SK-N-SH (cell line): ENCODE measurements at regions not wholly inside any gene's neighbourhood (a gene's known extent, or its start where the extent isn't known, plus 50 kb on each side); places are given as distances from the start of the nearest gene placed in this dataset.

Experiments
- ELF1 ChIP-seq: IDR thresholded peaks from 2 replicates; pipeline ENCODE4 v1.4.0; 2012
- EP300 ChIP-seq, 2 experiments: IDR thresholded peaks; 2 replicates each; pipeline versions ENCODE4 v1.4.0 to v1.6.1; 2012; ENCODE audit warnings: borderline replicate concordance in 1 of 2, low read depth in 1 of 2, low read length in 1 of 2
- EZH2phosphoT487 ChIP-seq: fragments of 200-600 bp; sonication (generic); IDR thresholded peaks from 2 replicates; pipeline ENCODE4 v1.6.1; 2017; ENCODE audit warnings: low read depth, mixed run types, mild to moderate bottlenecking, antibody characterized with exemption, moderate library complexity, borderline replicate concordance
- FOXM1 ChIP-seq: IDR thresholded peaks from 2 replicates; pipeline ENCODE4 v1.4.0; 2012; ENCODE audit warnings: low read depth, mild to moderate bottlenecking
- MXI1 ChIP-seq: IDR thresholded peaks from 2 replicates; pipeline ENCODE4 v1.6.1; 2012; ENCODE audit warnings: mild to moderate bottlenecking, low read depth, low read length, improper control_type of control experiment
- NFIC ChIP-seq: IDR thresholded peaks from 2 replicates; pipeline ENCODE4 v1.4.0; 2012; ENCODE audit warnings: borderline replicate concordance
- POLR2AphosphoS5 ChIP-seq: IDR thresholded peaks from 2 replicates; pipeline ENCODE4 v1.6.1; 2012; ENCODE audit warnings: low read depth, low read length
- RCOR1 ChIP-seq: fragments of 150-350 bp; IDR thresholded peaks from 2 replicates; pipeline ENCODE4 v1.6.1; 2017; ENCODE audit warnings: antibody characterized with exemption, low read length
- SMC3 ChIP-seq: IDR thresholded peaks from 2 replicates; pipeline ENCODE4 v1.6.1; 2012; ENCODE audit warnings: low read depth, low read length, improper control_type of control experiment
- YY1 ChIP-seq: IDR thresholded peaks from 2 replicates; pipeline ENCODE4 v1.4.0; 2012; ENCODE audit warnings: low read depth, mild to moderate bottlenecking
- TF ChIP-seq, protein P1 (sequence below): fragments of 200-600 bp; sonication (generic); IDR thresholded peaks from 2 replicates; pipeline ENCODE4 v1.6.1; 2017; ENCODE audit warnings: antibody characterized with exemption, mild to moderate bottlenecking, moderate library complexity
- TF ChIP-seq, protein P2 (sequence below): IDR thresholded peaks from 2 replicates; pipeline ENCODE4 v1.4.0; 2012; ENCODE audit warnings: low read depth
- TF ChIP-seq, protein P3 (sequence below): fragments of 150-350 bp; IDR thresholded peaks from 2 replicates; pipeline ENCODE4 v1.6.1; 2017; ENCODE audit warnings: antibody characterized with exemption, low read length, low read depth, borderline replicate concordance
- TF ChIP-seq, protein P4 (sequence below): IDR thresholded peaks from 2 replicates; pipeline ENCODE4 v1.4.0; 2012; ENCODE audit warnings: low read depth, borderline replicate concordance

GRCh38 chr18:73421010-73421409 is 553.2 kb upstream of the NETO1 start:
- no peak for TF ChIP-seq EP300 (IDR thresholded peaks at IDR 0.05; ENCODE audit: borderline replicate concordance in 1 of 2, low read depth in 1 of 2, low read length in 1 of 2)
- TF ChIP-seq, protein P1, sequence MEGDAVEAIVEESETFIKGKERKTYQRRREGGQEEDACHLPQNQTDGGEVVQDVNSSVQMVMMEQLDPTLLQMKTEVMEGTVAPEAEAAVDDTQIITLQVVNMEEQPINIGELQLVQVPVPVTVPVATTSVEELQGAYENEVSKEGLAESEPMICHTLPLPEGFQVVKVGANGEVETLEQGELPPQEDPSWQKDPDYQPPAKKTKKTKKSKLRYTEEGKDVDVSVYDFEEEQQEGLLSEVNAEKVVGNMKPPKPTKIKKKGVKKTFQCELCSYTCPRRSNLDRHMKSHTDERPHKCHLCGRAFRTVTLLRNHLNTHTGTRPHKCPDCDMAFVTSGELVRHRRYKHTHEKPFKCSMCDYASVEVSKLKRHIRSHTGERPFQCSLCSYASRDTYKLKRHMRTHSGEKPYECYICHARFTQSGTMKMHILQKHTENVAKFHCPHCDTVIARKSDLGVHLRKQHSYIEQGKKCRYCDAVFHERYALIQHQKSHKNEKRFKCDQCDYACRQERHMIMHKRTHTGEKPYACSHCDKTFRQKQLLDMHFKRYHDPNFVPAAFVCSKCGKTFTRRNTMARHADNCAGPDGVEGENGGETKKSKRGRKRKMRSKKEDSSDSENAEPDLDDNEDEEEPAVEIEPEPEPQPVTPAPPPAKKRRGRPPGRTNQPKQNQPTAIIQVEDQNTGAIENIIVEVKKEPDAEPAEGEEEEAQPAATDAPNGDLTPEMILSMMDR = no peak
- no peak for TF ChIP-seq MXI1
- TF ChIP-seq, protein P2, sequence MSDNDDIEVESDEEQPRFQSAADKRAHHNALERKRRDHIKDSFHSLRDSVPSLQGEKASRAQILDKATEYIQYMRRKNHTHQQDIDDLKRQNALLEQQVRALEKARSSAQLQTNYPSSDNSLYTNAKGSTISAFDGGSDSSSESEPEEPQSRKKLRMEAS = no peak
- no peak for TF ChIP-seq POLR2AphosphoS5
- no peak for TF ChIP-seq RCOR1
- TF ChIP-seq EZH2phosphoT487 = no peak
- no peak for TF ChIP-seq FOXM1
- no peak for TF ChIP-seq YY1
- TF ChIP-seq, protein P3, sequence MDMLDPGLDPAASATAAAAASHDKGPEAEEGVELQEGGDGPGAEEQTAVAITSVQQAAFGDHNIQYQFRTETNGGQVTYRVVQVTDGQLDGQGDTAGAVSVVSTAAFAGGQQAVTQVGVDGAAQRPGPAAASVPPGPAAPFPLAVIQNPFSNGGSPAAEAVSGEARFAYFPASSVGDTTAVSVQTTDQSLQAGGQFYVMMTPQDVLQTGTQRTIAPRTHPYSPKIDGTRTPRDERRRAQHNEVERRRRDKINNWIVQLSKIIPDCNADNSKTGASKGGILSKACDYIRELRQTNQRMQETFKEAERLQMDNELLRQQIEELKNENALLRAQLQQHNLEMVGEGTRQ = no peak
- TF ChIP-seq, protein P4, sequence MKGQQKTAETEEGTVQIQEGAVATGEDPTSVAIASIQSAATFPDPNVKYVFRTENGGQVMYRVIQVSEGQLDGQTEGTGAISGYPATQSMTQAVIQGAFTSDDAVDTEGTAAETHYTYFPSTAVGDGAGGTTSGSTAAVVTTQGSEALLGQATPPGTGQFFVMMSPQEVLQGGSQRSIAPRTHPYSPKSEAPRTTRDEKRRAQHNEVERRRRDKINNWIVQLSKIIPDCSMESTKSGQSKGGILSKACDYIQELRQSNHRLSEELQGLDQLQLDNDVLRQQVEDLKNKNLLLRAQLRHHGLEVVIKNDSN = no peak
- TF ChIP-seq ELF1 = no peak
- TF ChIP-seq NFIC = no peak
- TF ChIP-seq SMC3 = no peak
